HG03139 (cell line): ENCODE measurements at regions not wholly inside any gene's neighbourhood (a gene's known extent, or its start where the extent isn't known, plus 50 kb on each side); places are given as distances from the start of the nearest gene placed in this dataset.
"Not testable (repeated sequence)": the region's sequence is repeated elsewhere in the genome, so short reads cannot be mapped to it uniquely, and the experiment has no call there.

Source experiments
- ATAC-seq: cut with Tn5 transposase; IDR thresholded peaks from one replicate; pipeline ENCODE4 v1.9.1; 2021; ENCODE audit not compliant: unreplicated experiment

DNA sequence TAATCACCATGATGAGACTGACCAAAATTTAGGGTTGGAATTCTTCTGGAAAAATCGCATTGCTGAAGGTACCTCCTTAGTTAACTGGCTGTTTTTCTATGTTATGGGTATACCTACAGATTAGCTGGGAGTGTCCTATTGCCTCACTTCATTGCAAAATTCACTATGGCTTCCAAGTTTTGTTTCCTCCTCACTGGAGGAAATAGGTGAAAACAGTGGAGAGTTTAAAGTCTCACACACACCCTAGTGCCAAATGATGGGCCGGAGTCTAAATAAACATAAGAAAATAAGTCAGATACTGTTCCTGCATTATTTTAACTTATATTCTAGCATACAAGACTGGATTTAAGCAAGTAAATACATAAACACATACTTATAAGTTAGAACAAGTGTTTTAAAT lies 98.2 kb downstream of the AHR start:
- no peak for ATAC-seq

DNA sequence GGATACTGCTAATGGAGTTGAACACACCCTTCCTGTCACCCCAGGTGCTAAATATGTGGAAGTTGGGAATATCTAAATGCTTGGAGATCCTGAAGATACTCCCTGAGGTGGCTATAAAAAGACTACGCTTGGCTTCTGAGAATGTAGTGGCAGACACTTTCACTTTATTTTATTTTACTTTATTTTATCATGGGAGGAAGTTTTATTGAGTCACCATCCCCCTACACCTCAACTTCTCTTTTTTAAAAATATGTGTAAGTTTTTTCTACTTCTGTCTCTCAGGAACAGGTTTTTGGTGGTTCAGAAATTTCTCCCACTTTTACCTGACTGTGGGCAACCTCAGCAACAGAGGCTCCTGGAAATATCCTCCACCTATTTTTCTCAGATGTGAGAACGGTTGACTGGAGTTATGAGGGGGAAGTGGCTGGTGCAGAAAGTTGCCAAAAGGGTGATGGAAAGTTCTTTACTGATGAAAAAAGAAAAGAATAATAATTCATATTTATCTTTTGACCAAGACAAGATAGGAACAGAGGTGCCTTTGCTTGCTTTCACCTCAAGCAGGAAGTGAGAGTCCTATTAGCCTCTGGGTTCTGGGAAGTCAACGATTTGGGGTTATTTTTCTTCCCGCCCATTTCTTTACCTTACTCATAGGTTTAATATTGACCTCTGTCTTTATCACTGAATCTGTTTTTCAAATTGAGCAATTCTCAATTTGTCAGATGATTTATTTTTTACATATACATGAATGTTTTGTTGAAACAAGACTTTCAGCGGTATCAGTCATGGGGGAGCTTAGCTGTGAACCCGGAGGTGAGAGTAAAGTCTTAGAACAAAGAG lies 103.6 kb downstream of the AHR start:
- peak; percentile 66 for ATAC-seq

DNA sequence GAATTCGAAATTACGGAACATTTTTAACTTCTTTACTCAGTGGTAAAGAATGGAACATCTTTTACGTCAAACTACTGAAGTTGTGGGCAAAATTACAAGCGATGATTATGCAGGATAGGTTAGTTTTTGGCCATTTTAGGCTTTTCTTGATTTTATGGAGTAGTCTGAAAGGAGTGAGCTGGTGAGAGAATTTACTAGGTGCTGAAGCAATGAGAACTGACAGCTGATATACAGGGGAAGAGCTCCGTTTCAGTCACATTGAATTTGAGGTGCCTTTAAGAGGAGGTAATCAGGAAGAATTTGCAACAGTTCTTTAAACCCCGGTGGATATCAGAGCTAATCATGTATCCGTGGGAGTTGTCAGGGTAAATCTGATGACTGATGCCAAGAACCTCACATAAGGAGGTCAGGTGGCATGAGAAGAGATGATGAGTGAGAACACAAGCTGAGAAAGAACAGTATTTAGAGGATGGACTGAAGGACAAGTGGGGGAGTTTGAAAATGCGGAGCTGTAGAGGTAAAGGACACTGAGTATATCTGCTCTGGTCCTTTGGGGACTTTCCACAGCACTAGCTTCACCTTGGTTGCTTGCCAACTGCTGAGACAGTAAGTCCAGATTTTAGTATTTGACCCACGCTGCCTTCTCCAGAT lies 104.3 kb downstream of the AHR start:
- peak; percentile 64 for ATAC-seq

DNA sequence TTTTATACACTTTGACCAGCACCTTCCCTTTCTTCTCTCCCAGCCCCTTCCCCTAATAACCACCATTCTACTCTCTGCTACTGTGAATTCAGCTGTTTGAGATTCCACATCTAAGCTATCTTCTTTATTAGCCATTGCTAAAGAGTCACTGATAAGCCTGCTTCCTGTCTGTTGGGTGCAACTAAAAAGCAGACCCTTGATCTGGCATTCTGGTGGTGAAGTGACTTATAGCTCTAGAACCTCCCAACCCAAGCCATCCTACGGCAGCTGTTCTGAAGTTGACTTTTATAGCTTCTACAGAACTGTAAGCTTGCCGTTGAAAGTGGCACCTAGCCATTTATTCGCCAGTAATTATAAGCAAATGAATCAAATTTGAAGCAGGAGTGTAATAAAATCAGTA lies 105.6 kb downstream of the AHR start:
- no peak for ATAC-seq

DNA sequence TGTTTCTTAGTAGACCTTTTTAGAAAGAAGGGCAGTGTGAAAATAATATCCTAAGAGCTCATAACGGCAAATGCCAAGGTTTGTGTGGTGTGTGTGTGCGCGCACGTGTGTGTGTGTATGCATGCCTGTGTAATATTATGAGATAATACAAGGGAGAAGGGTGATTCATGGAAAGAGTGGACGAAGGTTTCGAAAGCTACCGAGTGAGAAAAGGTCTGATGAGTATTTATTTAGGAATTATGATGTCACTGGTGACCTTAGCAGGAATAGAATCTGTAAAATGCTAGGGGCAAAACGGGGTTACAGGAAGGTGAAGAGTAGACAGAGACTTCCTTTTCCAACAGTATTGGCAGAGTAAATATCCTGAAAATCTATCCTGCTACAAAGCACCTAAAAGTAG lies 107.3 kb downstream of the AHR start:
- no peak for ATAC-seq

DNA sequence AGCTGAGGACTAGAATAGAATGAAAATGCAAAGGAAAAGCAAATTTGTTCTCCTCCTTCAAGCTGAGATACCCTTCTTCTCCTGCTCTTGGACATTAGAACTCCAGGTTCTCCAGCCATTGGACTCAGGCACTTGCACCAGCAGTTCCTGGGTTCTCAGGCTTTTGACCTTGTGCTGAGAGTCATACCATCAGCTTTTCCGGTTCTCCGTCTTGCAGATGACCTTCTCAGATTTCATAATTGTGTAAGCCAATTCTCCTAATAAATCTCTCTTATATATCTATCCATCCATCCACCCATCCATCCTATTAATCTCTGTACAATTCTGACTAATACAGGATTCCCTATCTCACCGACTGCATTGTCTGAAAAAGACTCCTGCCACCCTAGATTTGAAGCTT lies 108.3 kb downstream of the AHR start:
- ATAC-seq, result no peak

DNA sequence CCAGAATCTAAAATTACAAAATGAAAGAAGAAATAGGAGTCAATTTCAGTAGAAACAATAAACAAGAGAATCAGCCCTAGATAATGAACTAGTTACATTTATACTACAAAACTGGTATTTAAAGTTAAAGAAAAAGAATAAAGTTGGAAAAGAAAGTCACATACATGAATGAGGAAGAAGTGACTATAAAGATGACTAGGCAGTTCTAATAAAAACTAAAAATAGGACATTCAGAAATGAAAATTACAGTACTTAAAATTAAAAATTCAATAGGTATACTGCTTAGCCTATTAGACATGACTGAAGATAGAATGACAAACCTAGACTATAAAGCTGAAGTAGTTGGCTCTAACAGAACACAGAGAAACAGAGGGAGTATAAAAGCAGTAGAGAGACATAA lies 108.8 kb downstream of the AHR start:
- ATAC-seq, result no peak

DNA sequence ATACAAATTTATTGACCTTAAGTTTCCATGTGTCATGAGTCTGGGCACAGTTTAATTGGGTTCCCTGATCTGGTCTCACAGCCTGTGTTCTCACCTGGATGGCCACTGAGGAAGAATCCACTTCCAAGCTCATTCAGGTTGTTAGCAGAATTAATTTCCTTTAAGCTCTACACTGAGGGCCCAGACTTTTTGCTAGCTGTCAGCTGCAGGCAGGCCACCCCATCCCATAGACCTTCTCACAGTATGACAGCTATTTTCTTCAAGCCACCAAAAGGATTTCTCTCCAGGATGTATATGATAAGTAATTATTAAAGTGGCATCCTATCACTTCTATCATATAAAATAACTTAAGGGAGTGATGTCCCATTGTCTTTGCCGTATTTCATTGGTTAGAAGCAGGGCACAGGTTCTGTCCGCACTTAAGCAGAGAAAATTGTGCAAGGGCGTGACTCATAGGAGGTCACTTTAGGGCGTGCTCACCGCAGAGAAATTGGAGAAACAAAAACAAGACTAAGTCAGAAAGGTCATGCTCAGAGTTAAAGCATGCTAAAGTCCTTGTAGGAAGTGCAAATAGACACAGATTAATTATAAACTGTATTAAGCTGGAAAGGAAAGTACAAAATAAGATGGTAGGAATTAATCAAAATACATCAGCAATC lies 109.9 kb downstream of the AHR start:
- no peak for ATAC-seq

DNA sequence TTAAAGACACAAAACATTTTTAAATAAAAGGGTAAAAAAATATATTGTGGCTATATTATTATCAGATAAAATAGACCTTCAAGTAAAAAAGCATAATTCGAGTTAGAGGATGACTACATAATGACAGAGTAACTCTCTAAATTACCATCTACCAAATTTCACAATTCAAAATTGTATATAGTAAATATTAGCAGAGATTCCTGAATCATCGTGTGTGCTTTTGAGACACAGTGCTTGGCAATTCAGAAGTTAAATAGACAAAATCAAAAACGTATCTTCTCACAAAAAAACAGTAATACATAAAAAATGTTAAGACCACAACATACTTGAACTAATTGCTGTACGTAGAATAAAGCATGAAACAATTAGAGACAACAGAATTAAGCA lies 110.4 kb downstream of the AHR start:
- no peak for ATAC-seq

DNA sequence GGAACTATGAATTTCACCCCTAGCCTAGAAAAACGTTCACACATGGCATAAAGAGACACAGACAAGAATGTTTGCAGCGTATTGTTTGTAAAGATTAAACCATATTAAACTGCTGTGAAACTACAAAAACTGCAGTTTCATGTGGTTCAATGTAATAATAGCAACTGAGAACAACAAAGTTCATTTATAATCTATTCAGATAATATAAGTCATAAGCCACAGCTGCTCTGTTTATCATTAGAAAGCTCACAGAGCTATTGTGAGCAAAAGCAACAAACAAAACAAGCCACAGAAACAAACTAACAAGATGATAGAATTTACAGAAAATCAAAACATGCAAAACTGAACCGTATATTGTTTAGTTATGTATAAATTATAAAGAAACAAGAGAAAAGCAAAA lies 113.5 kb downstream of the AHR start:
- ATAC-seq, result peak; percentile 75

DNA sequence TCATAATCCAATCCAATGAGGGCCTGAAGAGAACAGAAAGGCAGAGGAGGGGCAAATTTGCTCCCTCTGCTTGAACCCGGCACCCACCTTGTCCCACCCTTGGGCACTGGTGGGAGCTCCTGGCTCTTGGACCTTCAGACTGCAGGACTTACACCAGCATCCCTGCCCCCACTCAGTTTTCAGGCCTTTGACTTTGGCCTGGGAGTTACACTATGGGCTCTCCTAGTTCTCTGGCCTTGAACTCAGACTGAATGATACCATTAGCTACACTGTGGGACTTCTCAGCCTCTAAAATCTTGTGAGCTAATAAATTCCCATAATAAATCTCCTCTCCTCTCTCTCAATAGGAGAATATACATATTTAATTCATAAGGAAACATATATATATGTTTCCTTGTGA lies 114.4 kb downstream of the AHR start:
- no peak for ATAC-seq

DNA sequence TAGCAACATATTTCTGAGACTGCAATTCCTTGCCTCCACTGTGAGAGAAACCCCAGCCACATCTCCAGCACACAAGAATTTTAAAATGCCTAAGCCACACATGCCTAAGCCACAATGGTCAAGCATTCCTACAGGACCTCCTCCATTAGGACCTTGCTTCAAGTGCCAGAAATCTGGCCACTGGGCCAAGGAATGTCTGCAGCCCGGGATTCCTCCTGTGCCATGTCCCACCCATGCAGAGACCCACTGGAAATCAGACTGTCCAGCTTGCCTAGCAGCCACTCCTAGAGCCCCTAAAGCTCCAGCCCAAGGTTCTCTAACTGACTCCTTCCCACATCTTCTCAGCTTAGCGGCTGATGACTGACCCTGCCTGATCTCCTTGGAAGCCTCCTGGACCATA lies 117.5 kb downstream of the AHR start:
- ATAC-seq, result no peak

DNA sequence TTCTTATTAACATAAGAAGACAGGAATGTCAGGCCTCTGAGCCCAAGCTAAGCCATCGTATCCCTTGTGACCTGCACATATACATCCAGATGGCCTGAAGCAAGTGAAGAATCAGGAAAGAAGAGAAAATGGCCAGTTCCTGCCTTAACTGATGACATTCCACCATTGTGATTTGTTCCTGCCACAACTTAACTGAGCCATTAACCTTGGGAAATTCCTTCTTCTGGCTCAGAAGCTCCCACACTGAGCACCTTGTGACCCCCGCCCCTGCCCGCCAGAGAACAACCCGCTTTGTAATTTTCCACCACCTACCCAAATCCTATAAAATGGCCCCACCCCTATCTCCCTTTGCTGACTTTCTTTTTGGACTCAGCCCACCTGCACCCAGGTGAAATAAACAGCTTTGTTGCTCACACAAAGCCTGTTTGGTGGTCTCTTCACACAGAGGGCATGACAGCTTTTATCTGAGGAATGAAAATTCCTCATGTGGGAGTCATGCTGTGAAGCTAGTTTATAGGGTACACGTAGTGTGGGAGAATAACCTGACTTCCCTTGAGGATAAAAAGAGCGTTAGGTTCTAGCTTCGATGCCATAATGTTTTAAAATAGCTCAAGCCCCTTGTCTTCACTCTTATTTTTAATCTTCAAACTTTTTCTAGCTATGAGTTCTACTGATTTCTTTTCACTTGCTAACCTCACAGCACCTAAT lies 122.0 kb downstream of the AHR start:
- not testable (repeated sequence) for ATAC-seq

DNA sequence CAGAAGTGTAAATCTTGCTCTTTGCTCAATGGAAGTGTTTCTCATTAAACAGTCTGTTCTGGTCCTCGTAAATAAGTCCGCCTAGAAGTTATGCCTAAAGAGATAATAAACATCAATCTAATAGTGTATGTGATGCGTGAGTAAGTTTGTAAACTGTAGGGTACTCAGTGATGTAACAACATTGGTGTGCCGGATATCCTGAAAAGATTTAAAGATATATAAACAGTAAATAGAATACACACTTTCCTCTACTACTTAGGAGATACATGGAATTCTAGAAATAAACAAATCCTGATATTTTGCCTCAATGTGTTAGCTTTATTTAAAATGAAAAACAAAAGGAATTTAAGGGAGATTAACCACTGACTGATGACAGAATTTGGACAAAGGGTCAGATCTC lies 123.5 kb downstream of the AHR start:
- no peak for ATAC-seq

DNA sequence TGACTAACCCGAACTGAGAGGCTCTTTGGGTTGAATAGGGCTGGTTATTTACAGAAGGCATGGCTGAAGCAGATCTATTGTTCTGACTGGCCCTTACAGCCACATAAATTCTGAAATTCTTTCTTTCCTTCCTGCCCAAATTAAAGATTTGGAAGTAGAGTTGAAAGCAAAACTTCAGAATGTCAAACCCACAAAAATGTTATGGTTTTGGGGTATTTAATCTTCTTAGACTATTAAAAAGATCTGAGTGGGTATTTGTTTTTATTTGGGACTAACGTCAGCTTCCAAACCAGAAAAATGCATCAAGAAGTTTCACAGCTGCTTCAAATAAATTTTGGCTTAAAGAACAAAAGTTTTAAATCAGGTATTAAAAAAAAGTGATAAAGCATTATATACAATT lies 124.5 kb downstream of the AHR start:
- no peak for ATAC-seq

DNA sequence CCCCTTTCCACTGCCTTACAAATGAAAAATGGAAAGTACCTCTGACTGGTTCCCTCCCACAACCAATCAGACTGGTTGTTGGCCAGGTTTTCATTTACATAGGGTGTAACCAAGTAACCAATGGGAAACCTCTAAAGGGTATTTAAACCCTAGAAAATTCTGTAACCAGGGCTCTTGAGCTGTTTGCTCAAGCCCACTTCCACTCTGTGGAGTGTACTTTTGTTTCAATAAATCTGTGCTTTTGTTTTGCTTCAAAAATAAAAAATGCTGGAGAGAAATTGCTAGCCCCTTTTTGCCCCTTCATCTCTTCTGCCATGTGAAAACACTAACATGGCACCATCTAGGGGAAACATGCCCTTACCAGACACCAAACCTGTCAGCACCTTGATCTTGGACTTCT lies 129.5 kb downstream of the AHR start:
- ATAC-seq, result no peak

DNA sequence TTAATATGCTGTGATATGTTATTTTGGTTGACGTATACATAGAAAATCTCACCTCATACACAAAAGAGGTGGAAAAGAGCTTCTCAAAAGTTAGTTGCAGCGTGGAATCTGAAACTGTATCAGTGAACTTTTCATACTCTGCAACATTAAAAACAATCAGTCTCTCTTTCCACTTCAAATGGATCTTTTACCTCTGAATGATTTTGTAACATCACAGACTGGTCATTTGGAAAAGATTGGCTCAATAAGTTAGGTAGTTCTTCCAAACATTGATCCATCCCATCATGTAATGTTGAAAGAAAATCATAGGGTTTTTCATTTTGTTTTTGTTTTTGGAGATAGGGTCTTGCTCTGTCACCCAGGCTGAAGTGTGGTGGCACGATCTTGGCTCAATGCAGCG lies 131.1 kb downstream of the AHR start:
- ATAC-seq, result no peak

DNA sequence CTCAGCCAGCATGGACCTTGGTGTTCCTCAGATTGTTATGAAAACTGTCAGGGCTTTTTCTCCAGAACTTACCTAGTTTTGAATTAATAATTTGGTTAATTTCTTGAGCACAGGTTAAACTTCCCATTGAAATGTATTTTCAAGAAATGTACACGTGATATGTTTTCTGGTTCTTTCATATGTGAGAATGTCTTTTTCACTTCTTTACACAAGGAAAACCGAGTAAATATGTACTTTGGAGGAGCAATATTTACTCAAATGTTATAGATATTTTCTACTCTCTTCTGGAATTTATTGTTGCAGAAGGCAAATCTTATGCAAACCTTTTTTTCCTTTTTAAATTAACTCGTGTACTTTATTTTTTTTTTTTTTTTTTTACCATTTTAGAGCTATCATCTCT lies 134.3 kb downstream of the AHR start:
- no peak for ATAC-seq

DNA sequence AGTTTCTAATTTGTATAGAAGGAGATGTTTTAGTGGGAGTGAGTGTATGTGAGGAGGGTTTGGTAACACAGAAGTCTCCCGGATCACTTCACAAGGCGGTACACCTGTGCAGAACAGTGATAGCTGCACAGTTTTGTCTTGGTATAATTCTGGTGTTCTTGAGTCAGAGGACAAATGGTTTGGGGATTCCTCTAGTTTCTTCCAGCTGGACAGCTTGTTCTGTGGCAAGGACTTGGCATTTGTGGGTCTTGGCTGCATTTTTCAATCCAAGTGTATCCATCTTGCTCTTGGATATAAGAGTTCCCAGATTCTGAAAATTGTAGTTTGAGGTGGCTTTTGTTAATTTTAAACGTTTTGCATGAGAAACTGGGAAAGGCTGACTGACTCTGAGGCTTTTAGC lies 135.7 kb downstream of the AHR start:
- no peak for ATAC-seq

DNA sequence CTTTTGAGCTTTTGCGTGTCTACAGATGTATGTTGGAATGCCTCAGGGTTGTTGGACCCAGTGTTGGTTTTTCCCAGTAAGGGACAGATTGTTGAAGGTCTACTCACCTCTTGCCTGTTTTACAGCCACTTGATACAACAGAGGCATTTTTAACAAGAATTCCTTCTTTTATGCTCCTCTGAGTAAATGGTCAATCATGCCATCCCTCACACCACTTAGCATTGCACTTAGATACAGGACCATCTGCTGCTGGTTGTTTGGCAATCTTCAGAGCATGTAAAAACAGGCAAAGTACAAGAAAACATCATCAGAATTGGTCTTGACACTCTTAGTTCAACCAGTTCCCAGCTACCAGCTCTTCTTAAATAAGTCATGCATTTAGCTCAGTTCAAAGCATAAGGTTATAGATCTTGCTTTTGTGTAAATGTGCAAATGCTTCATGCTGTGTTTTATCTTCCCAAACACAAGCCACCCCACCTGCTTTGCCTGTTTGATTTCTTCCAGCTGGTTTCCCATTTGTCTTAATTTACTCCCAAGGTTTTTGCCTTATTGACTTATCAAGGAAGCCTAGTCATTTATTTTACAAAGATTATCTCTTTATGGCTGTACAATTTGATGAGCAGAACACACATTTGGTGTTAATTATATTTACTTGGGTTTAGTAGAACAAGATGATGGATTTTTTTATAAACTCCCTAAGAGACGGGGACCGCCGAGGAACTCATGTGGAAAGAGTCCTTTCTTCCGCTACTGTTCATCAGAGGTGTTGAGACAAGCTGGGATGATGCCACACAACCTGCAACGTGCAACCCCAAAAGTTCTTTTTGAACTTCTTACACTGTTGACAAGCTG lies 136.6 kb downstream of the AHR start:
- ATAC-seq, result no peak

DNA sequence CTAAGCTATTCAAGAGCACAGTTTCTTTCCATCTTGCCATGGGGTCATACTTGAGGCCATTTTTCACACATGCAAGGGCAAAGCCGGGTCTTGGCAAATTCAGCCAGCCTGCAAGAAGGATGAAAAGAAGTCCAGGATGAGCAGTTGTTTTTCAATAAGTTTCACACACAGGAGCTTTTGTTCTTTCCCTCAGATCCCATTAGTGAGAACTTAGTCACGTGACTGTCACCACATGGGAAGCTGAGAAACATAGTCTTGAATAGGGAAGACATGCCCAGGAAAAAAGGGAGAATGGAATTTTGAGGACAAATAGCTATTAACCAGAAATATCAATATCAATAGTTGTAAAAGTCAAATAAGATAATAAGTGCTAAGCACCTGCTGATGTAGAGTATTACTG lies 137.7 kb downstream of the AHR start:
- ATAC-seq, result no peak
